HG03064 (cell line): ENCODE measurements at regions not wholly inside any gene's neighbourhood (a gene's known extent, or its start where the extent isn't known, plus 50 kb on each side); places are given as distances from the start of the nearest gene placed in this dataset.
"Not testable (repeated sequence)": the region's sequence is repeated elsewhere in the genome, so short reads cannot be mapped to it uniquely, and the experiment has no call there.

Source experiments
- ATAC-seq: cut with Tn5 transposase; IDR thresholded peaks from one replicate; pipeline ENCODE4 v1.9.1; 2021; ENCODE audit warnings: low read depth; ENCODE audit not compliant: unreplicated experiment

GRCh38 chr1:38210895-38211177, 164.2 kb upstream of the POU3F1 start:
- ATAC-seq: no peak

GRCh38 chr1:38210021-38210894, 163.7 kb upstream of the POU3F1 start:
- no peak for ATAC-seq

- ATAC-seq: no peak
Observed at GRCh38 chr1:38208716-38209632, 162.4 kb upstream of the POU3F1 start.

- no peak for ATAC-seq
Observed at GRCh38 chr1:38207906-38208305, 161.3 kb upstream of the POU3F1 start.

GRCh38 chr1:38207275-38207674, 160.7 kb upstream of the POU3F1 start:
- ATAC-seq: no peak

GRCh38 chr1:38204698-38205097, 158.1 kb upstream of the POU3F1 start:
- no peak for ATAC-seq

- ATAC-seq: no peak
Observed at GRCh38 chr1:38203441-38203840, 156.8 kb upstream of the POU3F1 start.

GRCh38 chr1:38201431-38201830, 154.8 kb upstream of the POU3F1 start:
- ATAC-seq: no peak

GRCh38 chr1:38198621-38199020, 152.0 kb upstream of the POU3F1 start:
- no peak for ATAC-seq

GRCh38 chr1:38198099-38198498, 151.5 kb upstream of the POU3F1 start:
- ATAC-seq: no peak

- no peak for ATAC-seq
Observed at GRCh38 chr1:38197312-38198061, 150.9 kb upstream of the POU3F1 start.

- ATAC-seq: no peak
Observed at GRCh38 chr1:38194472-38194871, 147.9 kb upstream of the POU3F1 start.

- no peak for ATAC-seq
Observed at GRCh38 chr1:38193040-38193439, 146.4 kb upstream of the POU3F1 start.

GRCh38 chr1:38191461-38191860, 144.9 kb upstream of the POU3F1 start:
- ATAC-seq: no peak

- ATAC-seq: no peak
Observed at GRCh38 chr1:38190983-38191382, 144.4 kb upstream of the POU3F1 start.

GRCh38 chr1:38187552-38187951, 141.0 kb upstream of the POU3F1 start:
- ATAC-seq: no peak

- ATAC-seq: no peak
Observed at GRCh38 chr1:38186566-38186965, 140.0 kb upstream of the POU3F1 start.

- ATAC-seq: no peak
Observed at GRCh38 chr1:38185913-38186312, 139.3 kb upstream of the POU3F1 start.

GRCh38 chr1:38183747-38184146, 137.2 kb upstream of the POU3F1 start:
- no peak for ATAC-seq

GRCh38 chr1:38183096-38183495, 136.5 kb upstream of the POU3F1 start:
- ATAC-seq: no peak

- ATAC-seq: not testable (repeated sequence)
Observed at GRCh38 chr1:38180388-38180787, 133.8 kb upstream of the POU3F1 start.
